Stimulated activated CD8-positive, alpha-beta memory T cell treated with anti-CD3 and anti-CD28 coated beads, Interleukin-4, amount 100 ng/mL, for 24 hours (primary cell): ENCODE measurements at regions not wholly inside any gene's neighbourhood (a gene's known extent, or its start where the extent isn't known, plus 50 kb on each side); places are given as distances from the start of the nearest gene placed in this dataset.
A peak's percentile ranks its signal among the peaks of the same experiment; 100 is the strongest.

ENCODE experiments used
- DNase-seq: peaks from one replicate; pipeline ENCODE4 v3.0.0-alpha.2; 2020; ENCODE audit warnings: low read depth

DNA sequence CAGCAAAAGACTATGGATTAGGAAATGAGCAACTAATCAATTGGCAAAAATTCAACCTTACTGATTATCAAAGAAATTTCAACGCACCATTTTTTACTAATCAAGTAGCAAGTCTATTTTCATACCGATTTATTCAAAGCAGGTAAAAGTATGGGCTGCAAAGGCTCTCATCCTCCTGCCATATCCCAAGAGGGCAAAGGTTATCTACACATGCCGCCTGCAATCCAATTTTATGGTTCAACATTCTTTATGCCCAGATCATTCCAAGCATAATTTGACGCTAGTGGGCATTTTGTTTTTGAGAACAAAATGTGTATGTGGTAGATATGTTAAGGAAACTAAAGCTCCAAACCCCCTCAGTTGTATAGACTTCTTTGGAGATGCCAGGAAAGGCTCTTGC, 270.6 kb downstream of the MAF start:
- DNase-seq = no peak

DNA sequence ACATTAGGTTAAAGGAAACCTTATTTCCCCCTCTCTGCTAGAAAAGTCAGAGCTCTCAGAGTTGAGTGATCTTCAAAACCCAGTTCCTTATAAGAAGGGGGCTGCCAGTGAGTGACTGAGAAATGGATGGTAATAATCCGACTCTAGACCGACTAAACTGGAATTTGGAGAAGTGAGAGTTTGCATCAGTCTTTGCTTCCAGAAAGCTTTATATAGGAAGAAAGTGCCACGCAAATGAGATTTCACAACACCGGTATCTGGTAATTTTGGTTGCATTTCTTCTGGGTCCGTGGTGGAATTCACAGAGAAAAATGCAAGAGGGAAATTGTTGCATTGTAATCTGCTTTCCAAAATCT, 271.4 kb downstream of the MAF start:
- DNase-seq = no peak

DNA sequence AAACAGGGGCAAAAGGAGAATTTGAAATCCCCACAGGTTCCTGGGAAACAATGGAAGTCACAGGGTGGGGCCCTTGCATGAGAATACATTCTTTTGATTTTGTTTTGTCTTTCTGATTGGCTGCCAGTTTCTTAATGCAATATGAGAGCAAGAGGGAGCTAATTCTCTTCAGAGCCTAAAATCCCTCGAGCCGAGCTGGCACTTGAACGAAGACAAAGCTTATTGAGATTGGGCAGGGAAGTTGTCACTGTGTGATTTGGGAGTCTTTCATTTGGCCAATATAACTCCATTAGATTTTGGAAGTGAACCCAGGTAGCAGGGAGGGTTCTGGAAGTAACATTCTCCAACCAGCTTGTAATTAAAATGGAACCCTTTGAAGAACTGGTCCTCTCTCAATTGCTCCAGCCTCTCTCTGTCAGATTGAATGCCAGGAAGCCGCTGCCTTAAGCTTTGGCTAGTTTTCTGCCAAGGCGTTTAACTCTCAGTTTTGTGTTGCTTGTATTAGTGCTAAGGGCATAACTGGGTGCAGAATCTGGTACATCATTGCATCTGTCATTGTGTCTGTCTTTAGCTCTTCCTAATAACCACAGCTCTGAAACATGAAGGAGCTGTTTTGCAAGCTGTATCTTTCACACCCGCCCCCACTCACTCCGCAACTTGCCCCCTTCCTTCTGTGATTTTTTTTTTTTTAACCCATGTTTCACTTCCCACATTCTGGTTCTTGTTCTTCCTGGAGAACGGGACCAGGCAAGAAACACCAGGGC, 272.0 kb downstream of the MAF start:
- no peak for DNase-seq

DNA sequence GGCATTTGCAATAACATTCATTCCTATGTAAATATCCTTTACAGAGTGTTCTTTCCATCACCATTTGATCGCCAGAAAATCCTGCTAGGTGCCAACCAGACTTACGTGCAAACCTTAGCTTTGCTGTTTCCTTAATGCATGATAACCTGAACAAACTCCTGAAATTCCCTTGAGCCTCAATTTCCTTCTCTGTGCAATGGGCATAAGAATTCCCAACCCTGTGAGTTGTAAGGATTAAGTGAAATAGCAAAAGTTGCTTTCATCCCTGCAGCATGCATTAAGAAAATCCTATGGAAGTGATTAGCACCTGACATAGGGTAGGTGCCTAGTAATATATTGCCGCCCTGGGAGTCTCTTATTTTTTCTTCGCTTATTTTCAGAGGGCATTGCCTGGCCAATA, 272.7 kb downstream of the MAF start:
- DNase-seq = no peak

DNA sequence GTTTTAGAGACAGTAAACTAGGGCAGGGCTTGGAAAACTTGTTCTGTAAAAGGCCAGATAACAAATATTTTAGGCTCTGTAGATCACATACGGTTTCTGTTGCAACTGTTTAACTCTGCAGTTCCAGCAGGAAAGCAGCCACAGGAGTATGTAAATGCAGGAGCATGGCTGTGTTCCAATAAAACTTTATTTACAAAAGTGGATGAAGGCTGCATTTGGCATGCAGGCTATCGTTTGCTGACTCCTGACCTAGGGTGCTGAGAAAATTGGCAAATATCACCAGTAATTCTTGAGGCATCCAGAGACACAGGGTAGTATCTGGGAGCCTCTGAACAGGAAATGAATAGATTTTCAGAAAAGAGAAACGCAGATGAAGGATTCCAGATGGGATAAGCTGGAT, 274.0 kb downstream of the MAF start:
- DNase-seq = no peak

DNA sequence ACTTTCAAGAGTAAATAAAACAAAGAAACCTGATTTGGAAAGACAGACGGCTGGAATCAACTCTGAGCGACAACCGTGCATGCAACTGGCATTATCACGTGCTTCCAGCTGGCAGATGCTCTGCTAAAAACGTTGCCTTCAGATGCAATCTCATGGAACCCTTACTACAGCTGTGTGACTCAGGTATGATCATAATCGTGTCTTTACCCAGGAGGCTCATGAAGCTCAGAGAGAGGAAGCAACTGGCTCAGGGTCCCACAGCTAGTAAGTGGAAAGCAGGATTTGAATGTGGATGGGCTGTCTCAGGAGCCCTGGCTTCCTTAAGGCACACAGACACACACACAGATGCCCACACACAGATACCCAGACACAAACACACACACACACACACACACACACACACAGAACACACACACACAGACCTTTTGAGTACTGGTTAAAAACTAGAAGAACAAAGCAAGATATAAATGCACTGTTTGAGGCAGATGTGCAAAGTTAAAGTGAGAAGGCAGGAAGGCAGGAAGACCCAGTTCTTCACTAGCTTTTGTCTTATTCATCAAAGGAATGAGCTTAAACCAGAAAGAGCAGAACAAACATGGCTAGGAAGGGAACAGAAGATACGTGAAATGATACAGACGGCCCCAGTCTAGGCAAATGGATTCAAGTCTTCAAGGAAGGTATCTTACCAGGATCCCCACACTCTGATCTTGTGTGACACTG, 275.2 kb downstream of the MAF start:
- DNase-seq = no peak

DNA sequence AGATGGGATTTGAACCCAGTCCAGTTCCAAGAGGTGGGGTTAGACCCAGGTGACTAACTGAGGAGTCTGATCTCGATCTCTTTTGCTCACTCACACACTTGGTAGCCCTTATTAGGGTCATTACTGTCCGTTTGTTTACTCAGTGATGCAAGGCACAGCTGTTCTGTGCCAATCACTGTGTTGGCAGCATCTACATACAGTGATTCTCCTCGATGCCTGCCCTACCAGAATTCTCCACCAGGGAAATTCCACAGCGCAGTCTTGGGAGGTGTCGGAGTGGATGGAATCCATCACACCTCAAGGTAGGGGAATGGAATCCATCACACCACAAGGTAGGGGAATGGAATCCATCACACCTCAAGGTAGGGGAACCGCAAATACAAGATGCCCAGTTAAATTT, 279.6 kb downstream of the MAF start:
- no peak for DNase-seq

DNA sequence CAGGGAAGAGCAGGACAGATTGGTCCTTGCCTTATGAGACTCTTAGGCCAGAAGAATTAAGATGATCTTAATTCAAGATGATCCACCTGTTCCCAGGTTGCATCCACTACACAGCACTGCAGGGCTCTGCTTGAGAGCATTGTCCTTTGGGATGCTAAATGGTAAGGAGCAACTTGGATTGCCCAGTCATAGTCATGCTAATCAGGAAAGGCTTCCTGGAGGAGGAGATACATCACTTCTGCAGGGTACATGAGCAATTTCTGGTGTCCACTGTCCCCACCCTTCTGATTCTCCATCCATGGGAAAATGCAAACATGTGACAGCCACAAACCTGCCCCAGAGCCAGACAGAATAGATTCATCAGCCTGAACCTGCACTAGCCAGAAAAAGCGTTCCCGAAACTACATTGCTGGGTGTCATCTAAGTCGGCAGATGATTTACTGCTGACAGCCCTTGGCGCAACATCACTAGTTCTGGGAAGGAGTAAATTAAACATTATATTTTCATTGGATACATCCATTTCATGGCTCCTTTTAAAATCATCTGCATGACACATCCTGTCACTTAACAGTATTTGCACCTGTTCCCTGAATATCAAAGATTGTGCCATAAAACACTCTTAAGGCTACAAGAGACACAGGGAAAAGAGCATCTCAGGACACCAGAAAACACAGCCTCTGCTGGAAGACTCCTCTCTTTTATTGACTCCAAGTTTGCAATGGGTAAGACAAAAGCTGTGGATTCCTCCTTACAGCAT, 282.2 kb downstream of the MAF start:
- no peak for DNase-seq

DNA sequence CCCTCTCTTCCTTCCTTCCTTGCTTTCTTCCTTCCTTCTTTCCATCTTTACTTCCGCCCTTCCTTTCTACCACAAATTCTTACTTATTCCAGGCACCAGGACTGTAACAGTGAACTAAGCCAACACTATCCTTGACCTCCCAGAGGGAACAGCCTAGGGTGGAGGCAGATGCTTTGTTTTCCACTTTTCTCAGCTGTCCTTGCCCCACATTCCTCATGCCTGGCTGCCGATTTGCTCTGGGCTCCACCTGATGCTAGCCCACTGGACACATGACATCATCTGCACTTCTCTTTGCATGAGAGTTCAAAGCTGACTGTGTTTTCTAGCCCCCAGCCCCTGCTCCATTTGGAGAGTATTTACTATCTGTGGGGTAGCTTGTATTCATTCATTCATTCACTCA, 283.0 kb downstream of the MAF start:
- DNase-seq = no peak

DNA sequence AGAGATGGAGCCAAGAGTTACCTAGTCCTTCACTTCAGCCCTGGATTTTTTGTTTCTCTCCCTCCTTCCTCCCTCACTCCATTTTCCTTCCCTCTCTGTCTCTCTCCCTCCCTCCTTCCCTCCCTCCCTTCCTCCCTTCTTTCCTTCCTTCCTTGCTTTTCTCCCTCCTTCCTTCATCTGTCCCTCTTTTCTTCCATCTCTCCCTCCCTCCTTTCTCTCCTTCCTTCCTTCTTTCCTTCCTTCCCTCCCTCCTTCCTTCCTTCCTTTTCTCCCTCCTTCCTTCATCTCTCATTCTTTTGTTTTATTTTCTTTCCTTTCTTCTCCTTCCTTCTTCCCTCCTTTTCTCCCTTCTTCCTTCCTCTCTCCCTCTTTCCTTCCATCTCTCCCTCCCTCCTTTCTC, 283.5 kb downstream of the MAF start:
- DNase-seq = no peak

DNA sequence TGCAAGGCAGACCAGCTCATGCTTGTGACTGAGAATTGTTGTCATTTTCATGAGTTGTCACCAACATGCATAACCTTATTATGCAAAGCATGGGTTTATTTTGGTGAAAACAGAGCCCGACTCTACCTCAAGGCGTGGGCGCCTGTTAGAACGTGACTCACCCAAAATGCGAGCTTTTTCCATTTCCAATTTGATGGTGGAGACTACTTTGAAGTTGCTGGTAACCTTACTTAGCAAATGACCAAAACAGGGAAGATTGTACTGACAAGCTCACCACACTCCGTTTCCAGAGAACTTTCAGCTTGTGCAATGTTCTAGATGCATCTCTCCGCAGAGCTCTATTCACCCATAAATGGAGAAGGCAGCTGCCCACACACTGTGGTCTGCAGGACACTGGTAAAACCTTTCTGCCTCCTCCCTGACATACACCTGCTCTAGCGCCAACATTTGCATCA, 284.5 kb downstream of the MAF start:
- DNase-seq = peak; percentile 47

DNA sequence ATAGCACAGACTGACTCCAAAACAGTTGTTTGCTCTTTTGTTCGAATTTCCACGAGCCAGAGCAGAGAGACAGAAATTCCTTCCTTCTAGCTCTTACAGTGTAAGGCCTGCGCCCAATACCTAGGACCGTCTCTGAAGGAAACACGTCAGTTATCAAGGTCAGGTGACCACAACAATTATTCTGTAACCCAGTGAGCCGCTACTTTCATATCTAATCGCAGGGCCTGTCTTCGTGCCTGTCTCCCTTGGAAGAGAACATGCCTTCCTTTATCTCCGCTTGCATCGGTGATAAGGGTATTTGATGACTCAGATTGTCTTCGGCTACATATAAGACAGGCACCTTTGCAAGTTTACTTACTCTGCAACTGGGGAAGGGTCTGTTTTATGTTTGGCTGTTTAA, 288.0 kb downstream of the MAF start:
- DNase-seq = no peak

DNA sequence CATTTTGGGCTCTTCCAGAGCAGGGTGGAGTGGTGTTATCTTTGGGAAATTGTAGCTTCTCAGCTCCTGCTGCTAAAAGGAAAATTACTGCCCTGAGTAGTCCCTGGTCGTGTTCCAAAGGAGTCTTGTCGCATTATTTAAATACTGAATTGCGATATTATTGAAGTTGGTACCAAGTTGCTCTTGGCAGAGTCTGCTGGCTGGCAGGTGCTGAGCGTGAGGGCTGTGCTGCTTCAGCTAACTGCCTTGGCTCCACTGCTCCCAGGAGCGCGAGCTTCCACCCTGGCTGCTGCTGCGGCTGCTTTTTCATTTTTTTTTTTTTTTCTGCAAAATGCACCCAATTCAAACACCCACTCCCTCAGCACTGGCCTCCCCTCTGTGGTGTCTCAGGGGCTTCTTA, 289.8 kb downstream of the MAF start:
- no peak for DNase-seq

DNA sequence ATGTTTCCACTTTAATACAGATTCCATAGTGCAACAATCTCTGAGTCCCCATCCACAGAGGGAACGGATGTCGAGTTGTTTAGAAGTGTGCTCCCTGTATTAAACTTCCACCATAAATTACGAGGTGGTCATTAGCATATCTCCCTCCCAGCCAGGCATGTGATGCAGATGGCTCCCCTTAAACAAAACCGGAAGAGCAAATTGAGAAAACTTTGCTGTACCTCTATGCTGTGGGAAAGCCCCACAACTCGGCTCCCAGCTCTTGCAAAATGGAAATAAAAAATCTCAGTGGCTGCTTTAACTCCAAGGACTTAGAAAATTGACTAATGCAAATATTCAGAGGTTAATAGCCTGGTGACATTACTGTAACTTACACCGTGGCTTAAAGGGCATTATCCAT, 290.9 kb downstream of the MAF start:
- DNase-seq = no peak

DNA sequence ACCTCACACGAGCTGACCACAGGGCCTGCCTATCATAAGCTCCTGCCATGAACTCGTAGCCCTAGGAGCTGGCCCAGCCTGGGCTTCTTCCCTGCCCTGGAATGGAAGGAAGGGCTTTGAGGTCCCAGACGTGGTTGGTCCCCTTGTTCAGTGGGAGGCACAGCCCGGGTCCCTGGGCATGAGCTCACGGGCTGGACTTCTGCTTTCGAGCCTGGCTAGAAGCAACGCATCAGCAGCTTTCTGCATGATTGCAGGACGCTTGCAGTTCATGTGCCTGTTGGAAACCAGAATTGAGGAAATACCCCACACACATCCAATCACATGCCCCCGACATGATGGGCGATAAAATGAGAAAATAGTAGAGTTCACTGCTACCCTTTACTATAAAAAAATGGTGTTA, 293.3 kb downstream of the MAF start:
- DNase-seq = no peak

DNA sequence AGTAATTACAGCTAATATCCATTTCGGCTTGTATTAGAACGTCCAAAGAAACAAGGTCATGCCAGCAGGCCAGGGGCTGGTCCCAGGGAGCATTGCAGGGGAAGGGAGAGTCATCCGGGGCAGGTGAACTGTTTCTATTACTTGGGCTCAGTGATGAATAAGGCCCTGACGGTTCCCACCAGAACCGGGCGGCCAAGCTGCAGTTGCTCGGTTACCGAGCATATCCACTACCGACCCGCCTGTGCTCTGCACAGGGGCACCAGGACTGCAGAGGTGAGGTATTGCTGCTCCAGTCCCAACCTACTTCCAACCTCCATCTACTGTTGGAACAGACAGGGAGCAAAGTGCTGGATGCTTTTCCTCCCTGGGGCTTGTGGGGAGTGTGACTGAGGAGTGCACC, 295.5 kb downstream of the MAF start:
- DNase-seq = no peak

DNA sequence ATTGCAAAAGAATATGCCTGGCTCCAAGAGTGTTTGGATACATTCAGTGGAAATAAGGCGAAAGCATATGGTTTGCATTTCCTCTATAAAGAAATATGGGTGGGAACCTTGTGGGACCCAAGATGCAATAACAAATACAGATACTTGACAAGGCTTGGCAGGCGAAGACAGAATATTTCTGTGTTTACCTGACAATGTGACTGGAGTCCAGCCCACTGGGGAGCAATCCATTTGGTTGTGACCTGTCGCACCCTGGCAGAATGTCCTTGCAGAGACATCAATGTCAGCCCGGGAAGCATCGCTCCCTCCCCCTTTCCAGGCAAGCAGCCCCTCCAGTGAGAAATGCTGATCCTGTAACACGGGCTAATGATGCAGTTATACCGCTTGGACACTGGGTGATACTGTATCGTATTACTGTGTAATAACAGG, 296.6 kb downstream of the MAF start:
- no peak for DNase-seq

DNA sequence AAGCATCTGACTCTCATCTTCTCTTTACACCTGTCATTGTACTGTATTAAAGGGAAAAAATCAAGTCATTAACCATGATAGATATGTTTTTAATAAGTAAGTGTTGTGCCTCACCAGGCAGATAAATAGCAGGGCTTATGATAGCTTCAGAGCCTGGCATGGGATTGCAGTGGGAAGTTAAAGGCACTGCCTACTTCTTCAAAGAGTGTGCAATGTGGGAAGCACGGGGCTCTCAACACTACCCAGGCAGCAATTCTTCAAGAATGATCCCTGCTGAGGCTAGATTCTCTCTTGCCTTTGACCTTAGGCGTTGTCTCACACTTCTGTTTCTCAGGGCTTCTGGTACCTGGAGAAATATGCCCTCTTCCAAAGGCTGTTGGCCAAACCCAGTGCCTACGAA, 297.3 kb downstream of the MAF start:
- DNase-seq = no peak

DNA sequence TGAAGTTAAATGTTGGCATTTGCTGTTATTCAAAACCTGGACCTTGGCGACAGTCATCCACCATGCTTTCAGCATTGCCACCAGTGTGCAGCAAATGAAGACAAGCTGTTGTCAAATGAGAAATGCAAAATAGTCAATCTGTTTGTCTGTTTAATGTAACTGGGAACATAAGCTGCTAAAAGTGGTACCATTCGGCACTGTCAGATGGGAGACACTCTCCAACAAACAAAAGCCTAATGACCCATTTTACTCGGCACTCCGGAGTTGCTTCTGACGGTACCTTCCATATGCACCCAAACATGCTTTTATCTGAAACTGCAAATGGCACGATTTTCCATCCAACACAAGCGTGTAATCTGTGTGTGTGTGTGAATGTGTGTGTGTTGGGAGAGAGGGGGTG, 297.8 kb downstream of the MAF start:
- DNase-seq = no peak

DNA sequence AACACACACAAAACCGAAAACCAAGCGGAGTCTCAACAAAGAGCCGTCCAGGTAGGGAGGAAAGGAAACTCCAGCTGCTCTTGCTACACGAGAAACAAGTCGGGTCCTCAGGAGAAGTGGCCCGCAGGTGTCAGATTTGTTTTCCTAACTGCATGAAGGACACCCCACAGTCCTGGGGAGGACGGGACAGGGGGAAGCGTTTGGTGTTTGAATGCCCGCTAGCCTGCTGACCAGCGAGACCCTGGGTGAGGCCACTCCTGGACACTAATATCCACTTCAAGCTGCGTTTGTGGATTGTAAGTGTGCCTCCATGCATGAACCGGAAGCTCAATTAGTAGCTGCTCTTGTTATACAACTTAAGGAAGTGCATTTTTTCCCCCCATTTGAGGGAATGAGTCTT, 299.5 kb downstream of the MAF start:
- DNase-seq = no peak

DNA sequence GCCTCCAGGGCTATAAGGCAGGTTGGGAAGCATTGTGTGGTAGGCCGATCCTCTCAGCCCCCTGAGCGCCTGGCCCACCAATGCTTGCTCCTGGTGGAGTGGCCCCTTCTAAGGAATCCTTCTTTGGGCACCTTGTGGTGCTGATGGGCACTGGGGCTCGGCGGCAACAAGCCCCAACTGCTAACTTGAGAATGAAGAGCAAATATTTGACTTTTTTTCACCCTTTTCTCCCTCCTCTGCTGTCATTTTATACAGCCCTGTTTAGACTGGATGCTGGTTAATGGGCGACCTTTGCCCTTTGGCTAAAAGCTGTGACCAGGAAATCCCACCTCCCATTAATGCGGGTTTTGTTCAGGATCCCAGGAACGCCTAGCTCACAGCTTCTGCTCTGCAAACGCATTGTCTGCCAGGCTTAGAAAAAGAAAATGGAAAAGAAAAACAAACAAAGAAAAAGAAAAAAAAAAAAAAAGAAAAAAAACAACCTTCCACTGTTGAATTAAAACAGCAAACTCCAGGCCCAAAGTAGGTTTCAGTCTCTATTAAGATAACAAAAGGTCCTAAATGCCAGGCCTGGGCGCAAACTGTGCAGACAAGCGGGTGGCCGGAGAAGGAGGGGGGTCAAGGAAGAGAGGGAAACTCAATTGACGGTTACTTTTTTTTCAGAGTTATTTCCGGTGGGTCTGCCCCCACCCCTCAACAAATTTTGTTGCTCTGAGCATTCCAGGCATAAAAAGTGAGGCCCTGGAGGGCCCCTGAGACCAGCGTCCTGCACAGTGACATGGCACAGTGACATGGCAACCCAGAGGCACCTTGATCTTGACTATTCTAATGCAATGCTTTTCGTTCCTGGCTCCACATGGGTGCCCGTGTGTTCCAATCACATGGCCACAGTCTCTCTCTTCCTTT, 301.4 kb downstream of the MAF start:
- DNase-seq = no peak

DNA sequence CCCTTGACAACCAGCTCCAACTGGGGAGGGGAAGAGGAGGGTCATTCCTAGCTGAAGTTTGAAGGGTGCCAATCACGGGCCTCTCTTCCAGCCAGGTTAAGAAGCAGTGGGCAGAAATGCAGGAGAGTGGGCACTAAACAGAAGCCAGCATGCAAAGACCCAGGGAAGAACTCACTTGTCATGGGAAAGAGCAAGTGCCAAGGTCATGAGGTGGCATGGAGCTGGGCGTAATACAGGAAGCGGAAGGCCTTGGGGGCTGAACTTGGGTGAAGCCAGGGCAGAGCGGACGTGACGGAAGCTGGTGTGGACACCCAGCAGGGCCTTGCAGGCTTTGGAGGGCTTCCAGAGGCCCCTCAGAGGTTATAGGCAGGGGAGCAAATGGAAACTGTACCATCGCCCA, 302.1 kb downstream of the MAF start:
- no peak for DNase-seq
